Stimulated activated CD8-positive, alpha-beta memory T cell treated with anti-CD3 and anti-CD28 coated beads, Interleukin-2, amount 100 ng/mL, for 1 hour (primary cell): ENCODE measurements at regions not wholly inside any gene's neighbourhood (a gene's known extent, or its start where the extent isn't known, plus 50 kb on each side); places are given as distances from the start of the nearest gene placed in this dataset.
"Not testable (repeated sequence)": the region's sequence is repeated elsewhere in the genome, so short reads cannot be mapped to it uniquely, and the experiment has no call there.

Experiments
- DNase-seq, 2 donors: peaks; one replicate each; pipeline ENCODE4 v3.0.0-alpha.2; 2020; ENCODE audit warnings: low read depth in 2 of 2

- DNase-seq = no peak
These were observed 917.5 kb downstream of the TAF11L14 start for GRCh38 chr5:18551716-18552115.

GRCh38 chr5:18553269-18553668 lies 919.0 kb downstream of the TAF11L14 start:
- no peak for DNase-seq

DNA sequence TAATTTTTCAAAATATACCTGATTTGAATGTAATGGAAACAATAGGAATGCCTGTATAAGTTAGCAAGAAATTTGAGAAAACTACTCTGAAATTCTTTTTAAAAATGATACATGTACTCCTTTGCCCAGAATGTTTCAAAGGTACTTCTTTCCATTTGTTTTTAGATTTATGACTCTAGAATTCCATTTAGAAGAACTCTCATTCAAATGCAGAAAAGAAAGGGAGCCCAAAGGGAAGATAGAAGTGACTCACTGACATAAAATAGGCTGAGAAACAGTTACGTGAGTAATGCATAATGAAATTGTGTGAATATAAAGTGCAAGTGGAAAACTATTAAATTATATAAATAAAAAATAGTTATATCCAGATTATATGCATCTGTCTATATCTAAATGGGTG lies 926.3 kb downstream of the TAF11L14 start:
- DNase-seq = no peak

DNA sequence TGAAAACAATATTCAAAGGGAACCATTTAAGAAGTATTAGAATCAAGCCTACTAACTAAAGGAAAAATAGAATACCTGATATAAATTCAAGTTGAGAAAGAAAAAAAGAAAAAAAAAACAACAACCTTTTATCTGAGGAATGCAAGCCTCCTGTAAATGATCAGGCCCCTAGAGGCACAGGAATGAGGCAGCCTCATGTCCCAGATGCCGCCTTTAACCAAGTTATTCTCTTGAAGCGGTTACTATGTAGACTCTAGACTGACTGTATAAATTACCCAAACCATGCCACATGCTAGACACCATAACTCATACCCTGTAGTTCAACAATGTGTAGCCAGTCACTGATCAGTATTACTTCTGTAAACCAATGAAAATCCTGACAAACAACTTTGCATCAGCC lies 929.6 kb downstream of the TAF11L14 start:
- no peak for DNase-seq

DNA sequence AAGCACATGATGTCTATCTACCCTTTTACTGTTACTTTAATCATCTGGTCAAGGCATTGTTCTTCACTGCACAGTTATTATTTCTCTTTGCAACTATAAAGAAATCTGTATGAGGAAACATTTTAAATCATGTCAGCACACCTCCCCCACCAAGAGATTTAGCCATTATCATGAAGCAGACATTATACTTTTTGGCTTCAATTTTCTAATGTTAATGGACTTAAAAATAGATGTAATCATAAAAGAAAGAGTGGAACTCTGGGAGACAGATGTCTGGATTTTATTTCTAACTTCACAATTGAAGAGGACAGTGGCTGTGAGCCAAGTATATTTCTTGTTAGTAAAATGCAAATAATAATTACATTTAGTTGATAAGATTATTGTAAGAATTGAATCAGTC lies 932.4 kb downstream of the TAF11L14 start:
- DNase-seq = no peak

DNA sequence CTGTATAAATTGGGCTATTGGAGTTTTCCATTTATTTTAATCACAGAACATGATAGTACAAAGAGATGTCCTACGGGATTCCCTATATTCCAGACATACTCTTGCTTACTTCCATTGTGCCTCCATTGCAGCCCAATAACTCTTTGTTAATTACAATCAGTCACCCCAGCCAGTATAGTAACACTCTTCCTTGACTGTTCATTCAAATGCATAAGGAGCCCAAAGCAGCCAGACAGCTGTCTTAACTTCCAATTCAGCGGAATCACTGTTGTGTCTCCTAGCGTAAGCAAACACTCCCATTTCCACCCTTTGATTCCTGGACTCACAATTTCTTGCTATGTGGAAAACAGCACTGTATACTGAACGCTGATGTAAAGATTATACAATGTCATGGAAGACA lies 942.3 kb downstream of the TAF11L14 start:
- DNase-seq = no peak

- no peak for DNase-seq
These were observed 966.9 kb downstream of the TAF11L14 start for GRCh38 chr5:18601185-18601584.

- DNase-seq = no peak
These were observed 968.1 kb downstream of the TAF11L14 start for GRCh38 chr5:18602402-18602801.

- DNase-seq = no peak
These were observed 970.9 kb downstream of the TAF11L14 start for GRCh38 chr5:18605186-18605585.

DNA sequence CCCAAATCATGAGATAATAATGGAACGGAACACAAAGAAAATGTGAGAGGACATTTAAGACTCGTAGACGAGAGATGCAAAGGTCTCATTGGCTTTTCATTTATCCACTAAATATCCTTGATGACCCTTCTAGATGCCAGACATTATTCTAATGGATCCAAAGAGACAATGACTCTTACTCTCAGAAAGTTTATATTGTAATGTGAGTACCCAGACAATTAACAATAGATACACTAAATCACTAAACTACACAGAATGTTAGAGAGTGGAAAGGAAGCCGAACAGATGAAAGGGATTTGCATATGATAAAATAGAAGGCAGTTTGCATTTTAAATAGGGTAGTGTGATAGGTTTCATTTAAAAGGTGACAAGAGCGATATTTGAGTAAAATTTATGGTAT lies 973.3 kb downstream of the TAF11L14 start:
- DNase-seq = no peak

DNA sequence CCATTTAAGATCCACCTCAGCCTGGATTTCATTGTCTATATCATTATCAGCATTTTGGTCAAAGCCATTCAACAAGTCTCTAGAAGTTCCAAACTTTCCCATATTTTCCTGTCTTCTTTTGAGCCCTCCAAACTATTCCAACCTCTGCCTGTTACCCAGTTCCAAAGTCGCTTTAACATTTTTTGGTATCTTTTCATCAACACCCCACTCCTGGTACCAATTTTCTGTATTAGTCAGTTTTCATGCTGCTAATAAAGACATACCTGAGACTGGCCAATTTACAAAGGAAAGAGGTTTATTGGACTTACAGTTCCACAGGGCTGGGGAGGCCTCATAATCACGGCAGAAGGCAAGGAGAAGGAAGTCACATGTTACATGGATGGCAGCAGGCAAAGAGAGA lies 982.9 kb downstream of the TAF11L14 start:
- DNase-seq = not testable (repeated sequence)

GRCh38 chr5:18630458-18631045 lies 996.3 kb downstream of the TAF11L14 start:
- DNase-seq = no peak

DNA sequence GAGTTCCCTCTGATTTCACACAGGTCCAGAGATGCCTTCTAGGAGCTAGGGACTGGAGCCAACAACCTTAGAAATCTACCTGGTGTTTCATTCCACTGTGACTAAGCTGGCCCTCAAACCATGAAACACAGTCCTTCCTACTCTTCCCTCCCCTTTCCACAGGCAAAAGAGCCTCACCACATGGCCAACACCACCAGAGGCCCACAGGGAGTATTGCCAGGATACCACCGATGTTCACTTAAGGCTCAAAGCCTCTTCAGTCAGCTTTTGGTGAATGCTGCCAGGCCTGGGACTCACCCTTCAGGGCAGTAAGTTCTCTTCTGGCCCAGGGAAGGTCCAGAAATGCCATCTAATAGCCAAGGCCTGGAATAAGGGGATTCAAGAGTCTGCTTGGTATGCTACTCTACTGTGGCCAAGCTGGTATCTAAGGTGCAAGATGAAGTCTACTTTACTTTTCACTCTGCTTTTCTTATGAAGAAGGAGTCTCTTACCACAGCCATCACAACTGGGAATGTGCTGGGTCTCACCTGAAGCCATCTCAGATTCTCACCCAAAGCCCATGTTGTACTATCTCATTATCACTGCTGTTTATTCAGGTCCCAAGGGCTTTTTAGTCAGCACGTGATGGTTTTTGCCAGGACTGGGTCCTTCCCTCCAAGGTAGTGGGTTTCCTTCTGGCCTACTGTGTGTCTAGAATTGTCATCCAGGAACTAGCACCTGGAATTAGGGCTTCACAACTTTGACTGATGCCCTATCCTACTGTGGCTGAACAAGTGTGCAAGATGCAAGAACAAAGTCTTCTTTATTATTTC lies 1018.4 kb downstream of the TAF11L14 start:
- DNase-seq = no peak

GRCh38 chr5:18653216-18653752 lies 1019.0 kb downstream of the TAF11L14 start:
- DNase-seq = no peak

- DNase-seq = no peak
These were observed 1026.3 kb downstream of the TAF11L14 start for GRCh38 chr5:18660511-18660910.

DNA sequence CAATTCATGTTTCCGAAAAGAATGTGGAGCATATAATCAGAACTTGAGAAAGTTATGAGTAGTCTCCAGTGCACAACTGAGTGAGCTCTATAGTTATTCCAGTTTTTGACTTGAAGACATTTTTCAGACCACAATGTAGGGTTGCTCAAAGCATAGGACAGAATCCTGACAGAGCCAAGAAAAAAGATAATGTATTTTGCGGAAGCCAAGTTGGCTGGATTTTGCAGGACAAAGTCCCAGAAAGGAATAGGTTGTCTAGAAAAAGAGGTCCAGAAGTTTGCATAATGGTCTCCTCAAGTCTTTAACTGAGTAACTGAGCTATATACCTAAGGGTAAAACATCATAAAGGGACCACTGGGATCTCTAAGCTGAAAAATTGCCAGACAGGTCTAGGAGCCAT lies 1028.0 kb downstream of the TAF11L14 start:
- DNase-seq = no peak

DNA sequence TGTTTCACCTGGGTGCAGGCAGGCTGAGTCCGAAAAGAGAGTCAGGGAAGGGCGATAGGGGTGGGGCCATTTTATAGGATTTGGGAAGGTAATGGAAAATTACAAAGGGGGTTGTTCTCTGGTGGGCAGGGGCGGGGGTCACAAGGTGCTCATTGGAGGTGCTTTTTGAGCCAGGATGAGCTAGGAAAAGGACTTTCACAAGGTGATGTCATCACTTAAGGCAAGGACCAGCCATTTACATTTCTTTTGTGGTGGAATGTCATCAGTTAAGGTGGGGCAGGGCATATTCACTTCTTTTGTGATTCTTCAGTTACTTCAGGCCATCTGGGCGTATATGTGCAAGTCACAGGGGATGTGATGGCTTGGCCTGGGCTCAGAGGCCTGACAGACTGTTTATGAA lies 1040.0 kb downstream of the TAF11L14 start:
- DNase-seq = not testable (repeated sequence)

DNA sequence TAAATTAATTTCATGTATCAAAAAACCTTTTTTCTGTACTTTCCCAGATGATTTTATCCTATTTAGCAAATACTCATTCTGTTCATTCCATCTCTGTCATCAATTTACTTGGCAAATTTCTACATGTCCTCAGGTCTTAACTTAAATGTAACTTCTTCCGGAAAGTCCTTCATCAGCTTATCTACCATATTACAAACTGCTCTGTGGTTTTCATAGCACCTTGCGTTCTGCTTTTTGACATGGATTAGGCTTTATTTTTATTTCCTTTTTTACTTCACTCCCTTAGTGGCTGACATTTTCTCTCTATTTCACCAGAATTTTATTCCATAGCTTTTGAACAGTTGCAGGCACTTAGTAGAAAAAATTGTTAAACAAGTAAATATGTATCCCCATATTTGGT lies 1040.8 kb downstream of the TAF11L14 start:
- no peak for DNase-seq

DNA sequence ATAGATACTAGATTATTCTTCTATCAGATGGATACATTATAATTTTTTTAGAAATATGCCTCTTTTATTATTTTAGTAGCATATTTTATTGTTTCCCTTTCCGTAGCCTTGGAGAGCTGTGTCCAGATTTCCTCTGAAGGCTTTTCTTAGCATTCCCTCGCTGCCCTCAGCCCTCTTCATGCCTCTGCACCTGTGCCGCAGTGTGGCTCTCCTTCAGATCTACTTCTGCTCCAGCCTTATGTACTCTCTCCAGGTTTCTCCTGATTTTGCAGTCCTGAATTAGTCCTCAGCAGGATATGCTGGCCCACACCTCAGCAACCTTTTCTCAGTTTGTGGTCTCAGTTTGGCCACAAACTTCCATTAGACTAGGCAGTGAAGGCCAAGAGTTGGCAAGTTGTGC lies 1052.0 kb downstream of the TAF11L14 start:
- no peak for DNase-seq

DNA sequence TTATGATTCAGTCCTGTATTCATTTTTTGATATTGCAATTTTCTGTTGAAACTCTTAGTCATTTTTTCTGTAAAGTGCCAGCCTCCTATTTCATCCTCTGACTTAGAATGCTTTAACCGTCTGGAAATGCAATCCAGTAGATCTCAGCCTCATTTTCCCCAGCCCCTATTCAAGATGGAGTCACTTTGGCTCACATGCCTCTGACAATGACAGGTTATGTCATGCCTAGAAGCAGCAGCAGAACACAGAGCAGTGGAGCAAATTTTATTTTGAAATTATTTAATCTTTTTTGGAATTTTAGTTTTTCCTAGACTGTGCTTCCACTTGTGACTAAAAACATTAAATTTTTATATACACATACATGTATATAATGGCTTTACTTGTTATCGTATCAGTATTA lies 1053.2 kb downstream of the TAF11L14 start:
- no peak for DNase-seq

GRCh38 chr5:18699681-18700080 lies 1065.4 kb downstream of the TAF11L14 start:
- no peak for DNase-seq

GRCh38 chr5:18702821-18703220 lies 1068.6 kb downstream of the TAF11L14 start:
- DNase-seq = no peak

GRCh38 chr5:18712936-18713485 lies 1078.8 kb downstream of the TAF11L14 start:
- DNase-seq = no peak
